K562 (cell line): ENCODE measurements at regions not wholly inside any gene's neighbourhood (a gene's known extent, or its start where the extent isn't known, plus 50 kb on each side); places are given as distances from the start of the nearest gene placed in this dataset.

Experiments
- ATAC-seq: fragments of 200-7000 bp; cut with Tn5 transposase; 3 replicates; pipeline ENCODE4 v1.9.1; 2020; ENCODE audit warnings: moderate library complexity
- BruUV-seq: library from RNA; stranded (reverse); fragments of 400-500 nt; replicated peaks from 2 replicates; lab custom pipeline; 2021; lab: Mats Ljungman, UMichigan
- CTCF ChIA-PET: fragments of 300-600 bp; formaldehyde crosslinking; extraction: SDS; loops from one replicate; lab custom pipeline; 2021; ENCODE audit warnings: low intra/inter-chr PET ratio; lab: Yijun Ruan, JAX
- POLR2A ChIA-PET: fragments of 300-600, 350-650 bp; sonication (Branson Sonifier 250); formaldehyde crosslinking; extraction: SDS; loops from one replicate; lab custom pipeline; 2021; ENCODE audit warnings: antibody characterized with exemption, inconsistent platforms; lab: Yijun Ruan, JAX
- DNase-seq, 4 experiments: peaks; one replicate each; pipeline versions ENCODE4 v3.0.0 to v3.0.0-alpha.2; 2011 to 2018; ENCODE audit warnings: low spot score in 3 of 4, mixed read lengths in 3 of 4; ENCODE audit errors: extremely low read depth in 1 of 4
- FAIRE-seq: peaks from 2 replicates; lab custom pipeline; 2011; peaks lifted over from hg19 to GRCh38; lab: Jason Lieb, UNC
- H2AFZ ChIP-seq: 2 replicates; pipeline ENCODE4 v1.6.0; 2011; ENCODE audit warnings: low read depth, low read length, control low read depth, inconsistent platforms
- H3K27ac ChIP-seq: fragments of 200-600 bp; 3 replicates; pipeline ENCODE4 v1.8.0; 2011; ENCODE audit warnings: low read depth, mild to moderate bottlenecking, control low read depth, inconsistent platforms, low read length, moderate library complexity, mixed read lengths; ENCODE audit errors: extremely low read depth
- H3K27me3 ChIP-seq, 2 experiments: fragments of 300-600 bp in 1 of 2; 2 replicates in 1 of 2; 3 replicates in 1 of 2; pipeline versions ENCODE4 v1.6.0 to v1.8.0; 2011; ENCODE audit warnings: inconsistent platforms in 2 of 2, low read length in 2 of 2, mild to moderate bottlenecking in 1 of 2, mixed read lengths in 1 of 2, moderate library complexity in 1 of 2; ENCODE audit not compliant: control insufficient read depth in 2 of 2, insufficient read depth in 2 of 2
- H3K36me3 ChIP-seq: fragments of 300-600 bp; 3 replicates; pipeline ENCODE4 v1.8.0; 2011; ENCODE audit warnings: mild to moderate bottlenecking, low read length, inconsistent platforms; ENCODE audit not compliant: control insufficient read depth, insufficient read depth
- H3K4me1 ChIP-seq, 2 experiments: fragments of 200-600 bp in 1 of 2; replicated peaks in 1 of 2; 2 replicates in 1 of 2; 3 replicates in 1 of 2; pipeline versions ENCODE4 v1.5.1 to v1.8.0; 2011; ENCODE audit warnings: inconsistent platforms in 2 of 2, low read length in 2 of 2, mild to moderate bottlenecking in 1 of 2, mixed read lengths in 1 of 2, moderate library complexity in 1 of 2; ENCODE audit not compliant: control insufficient read depth in 2 of 2, insufficient read depth in 2 of 2
- H3K4me2 ChIP-seq: 2 replicates; pipeline ENCODE4 v1.6.1; 2011; ENCODE audit warnings: low read length, control low read depth, inconsistent platforms, mixed read lengths; ENCODE audit not compliant: insufficient read depth
- H3K4me3 ChIP-seq: fragments of 200-600 bp; sonication (generic), shearing (Covaris generic); 2 replicates; pipeline ENCODE4 v1.5.1; 2016; ENCODE audit warnings: control low read depth, inconsistent platforms
- H3K79me2 ChIP-seq: fragments of 200-600 bp; 3 replicates; pipeline ENCODE4 v1.8.0; 2011; ENCODE audit warnings: low read length, inconsistent platforms; ENCODE audit not compliant: control insufficient read depth, insufficient read depth
- H3K9ac ChIP-seq, 2 experiments: 2 replicates each; pipeline versions ENCODE4 v1.6.0 to v1.6.1; 2011; ENCODE audit warnings: low read depth in 2 of 2, low read length in 2 of 2, control low read depth in 1 of 2, inconsistent platforms in 1 of 2, mild to moderate bottlenecking in 1 of 2, mixed read lengths in 1 of 2; ENCODE audit not compliant: insufficient read depth in 1 of 2
- H3K9me1 ChIP-seq: one replicate; pipeline ENCODE4 v1.6.0; 2011; ENCODE audit warnings: inconsistent platforms, mild to moderate bottlenecking, low read length, moderate library complexity; ENCODE audit not compliant: control insufficient read depth, insufficient read depth
- H3K9me3 ChIP-seq: replicated peaks from 2 replicates; pipeline ENCODE4 v1.5.1; 2011; ENCODE audit warnings: low read depth, low read length, inconsistent platforms; ENCODE audit not compliant: control insufficient read depth, insufficient read depth
- H4K20me1 ChIP-seq: replicated peaks from 2 replicates; pipeline ENCODE4 v1.6.1; 2011; ENCODE audit warnings: low read length, inconsistent platforms, mixed read lengths; ENCODE audit not compliant: control insufficient read depth, insufficient read depth
- MAZ ChIP-seq, 2 experiments: fragments of 450-650 bp in 1 of 2; sonication (generic) in 1 of 2; formaldehyde crosslinking; IDR thresholded peaks in 1 of 2; conservative IDR thresholded peaks in 1 of 2; 2 replicates each; pipeline versions ENCODE4 v1.4.0 to v1.5.0; 2020; ENCODE audit warnings: mild to moderate bottlenecking in 1 of 2, missing genetic modification reagents in 1 of 2
- RB1 ChIP-seq: fragments of 450-650 bp; IDR thresholded peaks from 2 replicates; pipeline ENCODE4 v1.6.1; 2017; ENCODE audit warnings: low read depth, mild to moderate bottlenecking
- ZNF512 ChIP-seq: IDR thresholded peaks from 2 replicates; pipeline ENCODE4 v1.6.1; 2016; ENCODE audit warnings: missing genetic modification characterization, missing compliant biosample characterization
- ZSCAN32 ChIP-seq: fragments of 450-650 bp; formaldehyde crosslinking; IDR thresholded peaks from 2 replicates; pipeline ENCODE4 v1.4.0; 2020; ENCODE audit warnings: mild to moderate bottlenecking, moderate library complexity
- WGBS: fragments of 100-300 bp; shearing (Covaris generic); methylation state at CpG from one replicate; pipeline ENCODE4 v1.1.6; 2016; ENCODE audit warnings: low coverage, mixed read lengths; ENCODE audit not compliant: insufficient coverage; ENCODE audit errors: missing lambda C conversion rate; 5-methylcytosine and 5-hydroxymethylcytosine counted together
- in situ Hi-C: fragments of 300-500 bp; cut with MboI; formaldehyde crosslinking; loops from 4 replicates; pipeline ENCODE4 v1.15.0; 2018; ENCODE audit warnings: inconsistent platforms, mixed read lengths
- intact Hi-C: fragments of 100-400 bp; cut with micrococcal nuclease; formaldehyde crosslinking; loops from 2 replicates; pipeline ENCODE4 v1.14.2; 2022
- TF ChIP-seq, protein P1 (sequence below): fragments of 200-800 bp; sonication (Bioruptor generic); IDR thresholded peaks from 2 replicates; pipeline ENCODE4 v1.6.1; 2017; ENCODE audit warnings: missing genetic modification characterization, missing compliant biosample characterization

DNA sequence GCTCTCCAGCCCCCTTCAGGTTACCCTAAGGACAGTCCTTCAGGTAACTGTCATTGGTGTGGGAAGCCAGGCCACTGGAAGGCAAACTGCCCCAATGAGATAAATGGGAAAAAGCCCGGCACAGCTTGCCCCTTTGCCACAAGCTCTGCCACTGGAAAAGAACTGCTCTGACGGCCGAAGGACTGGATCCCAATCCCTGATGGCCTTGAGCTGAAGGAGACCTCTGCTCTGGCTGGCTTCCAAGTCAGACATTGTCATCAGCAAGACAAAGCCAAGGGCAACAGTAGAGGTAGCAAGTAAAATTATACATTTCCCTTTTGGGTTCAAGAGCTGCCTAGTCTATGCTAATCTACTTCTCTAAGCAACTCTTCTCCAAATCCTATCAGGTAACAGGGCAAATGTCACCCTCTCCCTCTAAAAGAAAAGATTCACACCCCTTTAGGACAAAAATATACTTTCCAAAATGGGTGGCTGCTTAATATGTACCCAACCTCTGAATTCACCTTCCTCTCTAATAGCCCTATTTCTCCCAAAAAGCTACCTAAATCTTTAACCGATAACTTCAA is 145.8 kb downstream of the ADSS2 start (continued):
- TF ChIP-seq MAZ (CRISPR knock-in tag; conservative IDR thresholded peaks at IDR 0.05 in 1 of 2, IDR thresholded peaks at IDR 0.05 in 1 of 2) (no peak), RB1 (no peak)

GRCh38 chr1:244306544-244306943 is 145.2 kb downstream of the ADSS2 start:
- WGBS, result 86% methylated on average over 2 of the region's 2 CpGs
- H3K79me2 ChIP-seq, result no peaks in the 10 kb centered on the region
- no TSS peak for BruUV-seq

More at GRCh38 chr1:244306544-244306943, 145.2 kb downstream of the ADSS2 start:
- POLR2A ChIA-PET, result no interaction called here
- Histone ChIP-seq H4K20me1 (no peaks in the 10 kb centered on the region), H3K4me3 (no peak overlapping the region), H2AFZ (peak overlapping the region; percentile 85), H3K9ac (no peak overlapping the region), H3K27me3 (no peaks in the 10 kb centered on the region), H3K36me3 (no peaks in the 10 kb centered on the region), H3K9me3 (peaks cover 10% of the 10 kb centered on the region), H3K4me1 (peaks cover 24 to 38% of the 10 kb centered on the region in 2 experiments), H3K27ac (no peak overlapping the region), H3K4me2 (no peak overlapping the region), H3K9me1 (no peaks in the 10 kb centered on the region)
- no peak for DNase-seq
- in situ Hi-C loops (no loop called here), intact Hi-C loops (no loop called here)
- no peak for FAIRE-seq
- no peak for TF ChIP-seq ZSCAN32 (CRISPR knock-in tag)
- TF ChIP-seq, protein P1, sequence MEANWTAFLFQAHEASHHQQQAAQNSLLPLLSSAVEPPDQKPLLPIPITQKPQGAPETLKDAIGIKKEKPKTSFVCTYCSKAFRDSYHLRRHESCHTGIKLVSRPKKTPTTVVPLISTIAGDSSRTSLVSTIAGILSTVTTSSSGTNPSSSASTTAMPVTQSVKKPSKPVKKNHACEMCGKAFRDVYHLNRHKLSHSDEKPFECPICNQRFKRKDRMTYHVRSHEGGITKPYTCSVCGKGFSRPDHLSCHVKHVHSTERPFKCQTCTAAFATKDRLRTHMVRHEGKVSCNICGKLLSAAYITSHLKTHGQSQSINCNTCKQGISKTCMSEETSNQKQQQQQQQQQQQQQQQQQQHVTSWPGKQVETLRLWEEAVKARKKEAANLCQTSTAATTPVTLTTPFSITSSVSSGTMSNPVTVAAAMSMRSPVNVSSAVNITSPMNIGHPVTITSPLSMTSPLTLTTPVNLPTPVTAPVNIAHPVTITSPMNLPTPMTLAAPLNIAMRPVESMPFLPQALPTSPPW (CRISPR knock-in tag), result 0 out of 2 replicates have a peak, but pooled peaks have one; percentile 21
- 0 out of 2 replicates have a peak, but pooled peaks have one; percentile 17 for TF ChIP-seq ZNF512 (tag)
- ATAC-seq, result no peak
- CTCF ChIA-PET, result no interaction called here
